Mesothelial cell of epicardium (in vitro differentiated cells): ENCODE measurements at regions not wholly inside any gene's neighbourhood (a gene's known extent, or its start where the extent isn't known, plus 50 kb on each side); places are given as distances from the start of the nearest gene placed in this dataset.

ENCODE experiments used
- DNase-seq, 2 experiments: peaks; one replicate each; pipeline ENCODE4 v3.0.0; 2021; ENCODE audit warnings: low spot score in 2 of 2; ENCODE audit not compliant: unreplicated experiment in 2 of 2
- H3K27ac Mint-ChIP-seq: 2 replicates; pipeline ENCODE4 v1.8.0; 2021; ENCODE audit warnings: mixed read lengths
- H3K27me3 Mint-ChIP-seq: 2 replicates; pipeline ENCODE4 v1.8.0; 2021; ENCODE audit warnings: low read depth, mixed read lengths
- H3K36me3 Mint-ChIP-seq: 2 replicates; pipeline ENCODE4 v1.8.0; 2021; ENCODE audit warnings: mixed read lengths
- H3K4me1 Mint-ChIP-seq: 2 replicates; pipeline ENCODE4 v1.8.0; 2021; ENCODE audit warnings: mixed read lengths
- H3K4me3 Mint-ChIP-seq: 2 replicates; pipeline ENCODE4 v1.8.0; 2021; ENCODE audit warnings: mild to moderate bottlenecking, moderate library complexity, mixed read lengths
- H3K9me3 Mint-ChIP-seq: 2 replicates; pipeline ENCODE4 v1.8.0; 2021; ENCODE audit warnings: mixed read lengths
- CTCF ChIP-seq: fragments of 200-600 bp; sonication (generic); IDR thresholded peaks from one replicate; pipeline ENCODE4 v1.5.0; 2021; ENCODE audit warnings: antibody characterized with exemption; ENCODE audit not compliant: unreplicated experiment

GRCh38 chr20:57995381-57995977, 233.0 kb downstream of the ANKRD60 start:
- H3K36me3 Mint-ChIP-seq, result no peaks in the 10 kb centered on the region
- H3K27me3 Mint-ChIP-seq, result peaks cover 44% of the 10 kb centered on the region
- no peaks in the 10 kb centered on the region for H3K9me3 Mint-ChIP-seq
- DNase-seq, result no peak
- no peak overlapping the region for H3K27ac Mint-ChIP-seq
- no peak for TF ChIP-seq CTCF
- no peak overlapping the region for H3K4me3 Mint-ChIP-seq
- peaks cover 16% of the 10 kb centered on the region for H3K4me1 Mint-ChIP-seq

GRCh38 chr20:57993716-57994431, 234.6 kb downstream of the ANKRD60 start:
- no peak for DNase-seq
- H3K9me3 Mint-ChIP-seq, result no peaks in the 10 kb centered on the region
- H3K4me1 Mint-ChIP-seq, result peaks cover 12% of the 10 kb centered on the region
- H3K27me3 Mint-ChIP-seq, result peaks cover 40% of the 10 kb centered on the region
- no peak for TF ChIP-seq CTCF
- no peak overlapping the region for H3K27ac Mint-ChIP-seq
- H3K4me3 Mint-ChIP-seq, result no peak overlapping the region
- no peaks in the 10 kb centered on the region for H3K36me3 Mint-ChIP-seq

GRCh38 chr20:57991211-57991881, 237.1 kb downstream of the ANKRD60 start:
- no peak for TF ChIP-seq CTCF
- Mint-ChIP-seq H3K9me3 (no peaks in the 10 kb centered on the region), H3K4me3 (no peak overlapping the region), H3K4me1 (peaks cover 8% of the 10 kb centered on the region), H3K27ac (no peak overlapping the region), H3K36me3 (no peaks in the 10 kb centered on the region), H3K27me3 (peaks cover 29% of the 10 kb centered on the region)
- DNase-seq, result no peak

- Mint-ChIP-seq H3K27me3 (peaks cover 29% of the 10 kb centered on the region), H3K4me1 (peaks cover 8% of the 10 kb centered on the region), H3K36me3 (no peaks in the 10 kb centered on the region), H3K9me3 (no peaks in the 10 kb centered on the region), H3K27ac (no peak overlapping the region), H3K4me3 (no peak overlapping the region)
- no peak for DNase-seq
- no peak for TF ChIP-seq CTCF
Measured at GRCh38 chr20:57990396-57990987, 238.0 kb downstream of the ANKRD60 start.

- no peaks in the 10 kb centered on the region for H3K9me3 Mint-ChIP-seq
- peaks cover 30% of the 10 kb centered on the region for H3K27me3 Mint-ChIP-seq
- no peak for DNase-seq
- TF ChIP-seq CTCF, result no peak
- peaks cover 6% of the 10 kb centered on the region for H3K4me1 Mint-ChIP-seq
- H3K27ac Mint-ChIP-seq, result no peak overlapping the region
- H3K36me3 Mint-ChIP-seq, result no peaks in the 10 kb centered on the region
- H3K4me3 Mint-ChIP-seq, result no peak overlapping the region
Measured at GRCh38 chr20:57988828-57989227, 239.6 kb downstream of the ANKRD60 start.
